Astrocyte (in vitro differentiated cells and primary cell): ENCODE measurements at regions not wholly inside any gene's neighbourhood (a gene's known extent, or its start where the extent isn't known, plus 50 kb on each side); places are given as distances from the start of the nearest gene placed in this dataset.

Experiments
- DNase-seq: peaks from one replicate; pipeline ENCODE4 v3.0.0-alpha.2; 2010; ENCODE audit warnings: low read depth
- FAIRE-seq: peaks from 2 replicates; lab custom pipeline; 2011; peaks lifted over from hg19 to GRCh38; lab: Jason Lieb, UNC
- H2AFZ ChIP-seq: 2 replicates; pipeline ENCODE4 v1.6.0; 2012; ENCODE audit warnings: low read depth, low read length, inconsistent platforms
- H3K27ac ChIP-seq: 2 replicates; pipeline ENCODE4 v1.5.1; 2011; ENCODE audit warnings: low read depth, low read length, inconsistent platforms
- H3K27me3 ChIP-seq: 2 replicates; pipeline ENCODE4 v1.6.0; 2011; ENCODE audit warnings: low read length, inconsistent platforms; ENCODE audit not compliant: insufficient read depth
- H3K36me3 ChIP-seq: 2 replicates; pipeline ENCODE4 v1.5.1; 2011; ENCODE audit warnings: low read length, inconsistent platforms; ENCODE audit not compliant: insufficient read depth
- H3K4me1 ChIP-seq: 2 replicates; pipeline ENCODE4 v1.5.1; 2011; ENCODE audit warnings: low read length, inconsistent platforms; ENCODE audit not compliant: insufficient read depth
- H3K4me2 ChIP-seq: 2 replicates; pipeline ENCODE4 v1.6.0; 2012; ENCODE audit warnings: low read length, inconsistent platforms
- H3K4me3 ChIP-seq: 2 replicates; pipeline ENCODE4 v1.5.1; 2011; ENCODE audit warnings: low read depth, mild to moderate bottlenecking, low read length, inconsistent platforms; ENCODE audit not compliant: insufficient read depth
- H3K79me2 ChIP-seq: 2 replicates; pipeline ENCODE4 v1.6.0; 2012; ENCODE audit warnings: mild to moderate bottlenecking, low read length, inconsistent platforms; ENCODE audit not compliant: insufficient read depth
- H3K9ac ChIP-seq: 2 replicates; pipeline ENCODE4 v1.6.0; 2012; ENCODE audit warnings: mild to moderate bottlenecking, low read length, inconsistent platforms
- H3K9me3 ChIP-seq: 2 replicates; pipeline ENCODE4 v1.5.1; 2012; ENCODE audit warnings: low read depth, mild to moderate bottlenecking, low read length, inconsistent platforms; ENCODE audit not compliant: insufficient read depth
- H4K20me1 ChIP-seq: 2 replicates; pipeline ENCODE4 v1.6.0; 2012; ENCODE audit warnings: low read length, inconsistent platforms; ENCODE audit not compliant: insufficient read depth
- H3K27ac Mint-ChIP-seq: one replicate; pipeline ENCODE4 v1.8.0; 2021; ENCODE audit warnings: mild to moderate bottlenecking, mixed read lengths; ENCODE audit not compliant: unreplicated experiment
- H3K27me3 Mint-ChIP-seq: one replicate; pipeline ENCODE4 v1.8.0; 2021; ENCODE audit warnings: low read depth, mixed read lengths; ENCODE audit not compliant: unreplicated experiment
- H3K36me3 Mint-ChIP-seq: one replicate; pipeline ENCODE4 v1.8.0; 2021; ENCODE audit warnings: low read depth, mixed read lengths; ENCODE audit not compliant: unreplicated experiment
- H3K4me1 Mint-ChIP-seq: one replicate; pipeline ENCODE4 v1.8.0; 2021; ENCODE audit warnings: low read depth, mixed read lengths; ENCODE audit not compliant: unreplicated experiment
- H3K4me3 Mint-ChIP-seq: one replicate; pipeline ENCODE4 v1.8.0; 2021; ENCODE audit warnings: mild to moderate bottlenecking, moderate library complexity, mixed read lengths; ENCODE audit not compliant: unreplicated experiment
- H3K9me3 Mint-ChIP-seq: one replicate; pipeline ENCODE4 v1.8.0; 2021; ENCODE audit warnings: mild to moderate bottlenecking, mixed read lengths; ENCODE audit not compliant: unreplicated experiment
- CTCF ChIP-seq: IDR thresholded peaks from 2 replicates; pipeline ENCODE4 v1.5.1; 2011; ENCODE audit warnings: low read depth, mild to moderate bottlenecking, inconsistent platforms, low read length, moderate library complexity; ENCODE audit not compliant: insufficient read depth
- EZH2 ChIP-seq: IDR thresholded peaks from 2 replicates; pipeline ENCODE4 v1.6.1; 2012; ENCODE audit warnings: mild to moderate bottlenecking, low read length, inconsistent platforms; ENCODE audit not compliant: insufficient read depth

GRCh38 chr21:34222031-34222335 lies 141.8 kb upstream of the KCNE2 start:
- Histone ChIP-seq H3K9me3 (no peaks in the 10 kb centered on the region), H3K4me1 (no peaks in the 10 kb centered on the region), H3K4me2 (no peak overlapping the region), H3K79me2 (no peaks in the 10 kb centered on the region), H3K27ac (no peak overlapping the region), H2AFZ (no peak overlapping the region), H3K4me3 (no peak overlapping the region), H3K36me3 (no peaks in the 10 kb centered on the region), H4K20me1 (no peaks in the 10 kb centered on the region), H3K27me3 (no peaks in the 10 kb centered on the region), H3K9ac (no peak overlapping the region)
- FAIRE-seq (no peak), DNase-seq (no peak)
- H3K9me3 Mint-ChIP-seq, result peaks cover 2% of the 10 kb centered on the region
- H3K4me3 Mint-ChIP-seq, result no peak overlapping the region
- H3K27ac Mint-ChIP-seq, result no peak overlapping the region
- H3K27me3 Mint-ChIP-seq, result no peaks in the 10 kb centered on the region
- peaks cover 4% of the 10 kb centered on the region for H3K36me3 Mint-ChIP-seq
- peaks cover 10% of the 10 kb centered on the region for H3K4me1 Mint-ChIP-seq
- no peak for TF ChIP-seq EZH2
- TF ChIP-seq CTCF, result no peak

GRCh38 chr21:34223376-34223775 lies 140.4 kb upstream of the KCNE2 start:
- no peaks in the 10 kb centered on the region for H3K4me1 ChIP-seq
- no peaks in the 10 kb centered on the region for H4K20me1 ChIP-seq
- H3K9ac ChIP-seq, result no peak overlapping the region
- Mint-ChIP-seq H3K4me1 (peaks cover 10% of the 10 kb centered on the region), H3K27ac (no peak overlapping the region), H3K36me3 (peaks cover 4% of the 10 kb centered on the region), H3K4me3 (no peak overlapping the region), H3K9me3 (peaks cover 2% of the 10 kb centered on the region), H3K27me3 (no peaks in the 10 kb centered on the region)
- no peak for FAIRE-seq
- no peaks in the 10 kb centered on the region for H3K27me3 ChIP-seq
- H3K4me2 ChIP-seq, result no peak overlapping the region
- DNase-seq, result no peak
- H3K79me2 ChIP-seq, result no peaks in the 10 kb centered on the region
- H3K9me3 ChIP-seq, result no peaks in the 10 kb centered on the region
- no peak overlapping the region for H3K4me3 ChIP-seq
- no peak overlapping the region for H3K27ac ChIP-seq
- no peak overlapping the region for H2AFZ ChIP-seq
- no peak for TF ChIP-seq CTCF
- no peak for TF ChIP-seq EZH2
- H3K36me3 ChIP-seq, result no peaks in the 10 kb centered on the region

GRCh38 chr21:34227386-34227852 lies 136.4 kb upstream of the KCNE2 start:
- TF ChIP-seq EZH2, result no peak
- TF ChIP-seq CTCF, result no peak
- Histone ChIP-seq H3K4me3 (no peak overlapping the region), H3K36me3 (no peaks in the 10 kb centered on the region), H3K27ac (no peak overlapping the region), H3K4me2 (peak overlapping the region; percentile 18), H3K9ac (no peak overlapping the region), H3K79me2 (no peaks in the 10 kb centered on the region), H3K4me1 (no peaks in the 10 kb centered on the region), H2AFZ (no peak overlapping the region), H3K9me3 (no peaks in the 10 kb centered on the region), H3K27me3 (peaks cover 2% of the 10 kb centered on the region), H4K20me1 (no peaks in the 10 kb centered on the region)
- no peak overlapping the region for H3K27ac Mint-ChIP-seq
- no peak overlapping the region for H3K4me3 Mint-ChIP-seq
- peaks cover 2% of the 10 kb centered on the region for H3K9me3 Mint-ChIP-seq
- FAIRE-seq (no peak), DNase-seq (peak; percentile 66)
- peaks cover 3% of the 10 kb centered on the region for H3K27me3 Mint-ChIP-seq
- no peaks in the 10 kb centered on the region for H3K4me1 Mint-ChIP-seq
- no peaks in the 10 kb centered on the region for H3K36me3 Mint-ChIP-seq
